NCI-H2029 (cell line): ENCODE measurements at regions not wholly inside any gene's neighbourhood (a gene's known extent, or its start where the extent isn't known, plus 50 kb on each side); places are given as distances from the start of the nearest gene placed in this dataset.

Source experiments
- DNase-seq: peaks from one replicate; lab custom pipeline; 2025; lab: John Stamatoyannopoulos, UW

- DNase-seq = no peak
Measured at GRCh38 chr11:127137771-127138280, 137.3 kb upstream of the KIRREL3 start.

- DNase-seq = no peak
Measured at GRCh38 chr11:127136438-127136837, 135.9 kb upstream of the KIRREL3 start.

- no peak for DNase-seq
Measured at GRCh38 chr11:127135256-127135655, 134.7 kb upstream of the KIRREL3 start.

DNA sequence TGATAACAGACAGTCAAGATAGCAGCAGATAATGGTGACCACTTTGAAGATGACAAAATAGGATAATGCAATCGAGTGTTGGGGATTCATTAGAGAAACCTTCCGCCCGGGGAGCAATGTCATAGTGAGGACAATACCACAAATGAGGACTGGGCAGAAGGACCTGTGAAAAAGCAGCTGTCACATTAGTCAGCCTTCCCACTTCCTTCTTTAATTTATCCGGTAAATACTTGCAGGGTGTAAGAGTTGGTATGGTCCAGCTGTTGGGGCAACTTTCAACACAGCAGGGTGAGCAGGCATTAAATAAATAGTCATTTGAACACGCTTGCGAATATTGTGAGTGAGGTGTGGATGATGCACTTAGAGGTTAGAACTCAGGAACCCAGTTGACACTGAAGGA lies 132.5 kb upstream of the KIRREL3 start:
- DNase-seq = no peak

DNA sequence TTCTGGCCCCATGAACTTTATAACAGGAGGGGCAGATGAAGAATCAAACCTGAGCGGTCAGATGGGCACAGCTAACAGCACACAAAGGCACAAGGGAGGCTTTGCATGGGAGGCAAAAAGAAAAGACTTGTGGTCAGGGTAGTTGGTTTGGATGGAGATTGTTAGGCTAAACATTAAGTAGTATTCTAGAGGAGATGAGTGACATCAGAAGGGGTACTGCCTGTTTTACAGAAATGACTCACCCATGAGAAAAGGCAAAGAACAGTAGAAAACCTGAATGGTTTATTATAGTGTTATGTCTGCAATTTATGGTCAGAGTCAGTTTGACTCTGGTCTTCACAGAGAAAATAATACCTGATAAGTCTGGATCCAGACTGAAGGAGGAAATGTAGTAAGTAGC lies 129.8 kb upstream of the KIRREL3 start:
- no peak for DNase-seq

- DNase-seq = no peak
Measured at GRCh38 chr11:127126986-127127385, 126.4 kb upstream of the KIRREL3 start.

GRCh38 chr11:127119356-127119755 lies 118.8 kb upstream of the KIRREL3 start:
- DNase-seq = no peak

DNA sequence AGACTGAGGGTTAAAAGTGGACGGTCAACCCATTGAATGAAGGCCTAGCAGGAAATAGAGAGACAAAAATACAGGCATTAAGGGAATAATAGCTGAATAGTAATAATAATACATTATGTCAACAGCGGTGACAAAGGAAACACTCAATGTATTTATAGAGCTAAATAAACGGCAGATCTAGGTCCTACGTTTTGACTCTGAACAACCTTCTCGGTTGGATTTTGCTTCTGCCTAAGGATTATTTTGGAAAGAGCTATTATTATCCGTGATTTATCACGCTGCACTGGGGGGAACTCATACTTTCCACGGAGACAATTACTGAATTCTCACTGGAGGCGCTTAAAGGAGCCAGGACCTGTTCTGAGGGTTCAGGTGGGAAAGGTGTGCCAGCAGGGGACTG lies 118.2 kb upstream of the KIRREL3 start:
- no peak for DNase-seq

DNA sequence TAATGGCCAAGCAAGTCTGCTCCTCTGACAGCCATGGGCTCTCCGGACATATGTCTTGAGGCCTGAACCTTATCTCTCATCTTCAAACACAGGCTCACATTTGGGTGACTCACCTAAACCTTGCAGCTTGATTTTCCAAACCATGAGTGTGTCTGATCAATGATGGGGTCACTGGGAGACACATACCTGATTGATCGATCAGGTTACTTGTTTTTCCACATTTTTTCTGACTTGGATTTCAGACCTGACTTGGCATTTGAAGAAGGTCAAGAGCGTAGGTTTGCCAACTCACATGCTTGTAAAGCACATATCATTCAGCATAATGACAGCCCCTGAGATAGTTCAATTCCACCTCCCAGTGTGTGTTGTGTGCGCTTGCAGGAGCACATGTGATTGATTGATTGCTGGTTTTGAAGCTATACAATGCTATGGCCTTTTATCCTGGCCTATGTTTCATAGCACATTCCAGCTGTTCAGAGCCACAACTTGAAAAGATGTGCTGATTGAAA lies 116.7 kb upstream of the KIRREL3 start:
- DNase-seq = no peak

DNA sequence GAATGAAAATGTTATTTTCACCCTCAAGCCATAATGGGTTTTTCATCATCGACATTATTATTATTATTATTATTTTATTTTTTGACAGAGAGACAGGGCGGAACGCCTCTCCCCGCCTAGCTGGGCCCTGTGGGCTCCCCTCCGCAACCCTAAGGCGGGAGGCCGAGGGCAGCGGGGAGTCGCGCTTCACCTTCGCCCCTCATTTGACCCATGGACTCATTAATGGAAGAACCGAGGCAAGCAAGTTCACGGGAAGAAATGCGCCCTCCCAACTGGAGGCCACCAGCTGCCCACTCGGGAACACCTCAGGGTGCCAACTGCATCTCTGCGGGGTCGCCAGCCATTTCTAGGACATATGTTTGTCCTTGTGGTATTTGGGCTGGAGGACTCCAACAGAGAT lies 115.3 kb upstream of the KIRREL3 start:
- DNase-seq = no peak

DNA sequence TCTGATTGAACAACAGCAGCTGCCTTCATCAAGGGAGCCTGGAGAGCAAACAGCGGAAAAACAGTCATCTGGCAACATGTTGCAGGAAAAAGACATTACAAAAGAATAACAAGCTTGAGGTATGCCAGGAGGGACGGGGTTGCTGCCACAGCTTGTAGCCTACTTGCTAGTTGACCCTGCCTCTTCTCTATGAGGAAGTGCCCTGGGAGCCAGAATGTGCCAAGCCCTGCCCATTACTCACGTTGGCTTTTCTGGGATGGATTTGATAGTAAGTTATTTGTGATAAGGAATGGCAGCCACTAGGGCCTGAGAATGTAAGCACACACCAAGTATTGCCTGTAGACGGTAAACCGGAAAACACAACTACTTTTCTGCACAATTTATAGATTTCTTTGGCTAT lies 113.5 kb upstream of the KIRREL3 start:
- peak; percentile 73 for DNase-seq

DNA sequence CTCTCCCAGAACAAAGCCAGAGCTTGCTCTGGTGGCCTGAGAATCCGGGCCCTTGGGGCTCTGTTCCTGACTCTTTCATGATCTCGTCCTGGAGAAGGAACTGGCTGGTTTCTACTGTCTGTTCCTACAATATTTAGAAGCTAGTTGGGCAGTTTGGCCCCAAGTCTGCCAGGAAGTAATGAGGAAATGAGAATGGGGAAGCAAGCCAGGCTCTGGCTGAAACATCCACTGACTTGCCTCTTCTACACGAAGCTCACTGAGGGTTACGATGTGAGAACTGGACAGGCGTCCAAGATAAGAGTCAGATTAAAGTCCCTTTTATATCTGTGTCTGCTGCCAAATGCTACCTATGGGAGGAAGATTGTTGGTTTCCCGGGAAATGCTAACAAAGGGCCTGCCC lies 110.0 kb upstream of the KIRREL3 start:
- DNase-seq = no peak

GRCh38 chr11:127109796-127110480 lies 109.4 kb upstream of the KIRREL3 start:
- DNase-seq = no peak

- no peak for DNase-seq
Measured at GRCh38 chr11:127108838-127109237, 108.3 kb upstream of the KIRREL3 start.

- DNase-seq = peak; percentile 77
Measured at GRCh38 chr11:127106938-127107337, 106.4 kb upstream of the KIRREL3 start.

DNA sequence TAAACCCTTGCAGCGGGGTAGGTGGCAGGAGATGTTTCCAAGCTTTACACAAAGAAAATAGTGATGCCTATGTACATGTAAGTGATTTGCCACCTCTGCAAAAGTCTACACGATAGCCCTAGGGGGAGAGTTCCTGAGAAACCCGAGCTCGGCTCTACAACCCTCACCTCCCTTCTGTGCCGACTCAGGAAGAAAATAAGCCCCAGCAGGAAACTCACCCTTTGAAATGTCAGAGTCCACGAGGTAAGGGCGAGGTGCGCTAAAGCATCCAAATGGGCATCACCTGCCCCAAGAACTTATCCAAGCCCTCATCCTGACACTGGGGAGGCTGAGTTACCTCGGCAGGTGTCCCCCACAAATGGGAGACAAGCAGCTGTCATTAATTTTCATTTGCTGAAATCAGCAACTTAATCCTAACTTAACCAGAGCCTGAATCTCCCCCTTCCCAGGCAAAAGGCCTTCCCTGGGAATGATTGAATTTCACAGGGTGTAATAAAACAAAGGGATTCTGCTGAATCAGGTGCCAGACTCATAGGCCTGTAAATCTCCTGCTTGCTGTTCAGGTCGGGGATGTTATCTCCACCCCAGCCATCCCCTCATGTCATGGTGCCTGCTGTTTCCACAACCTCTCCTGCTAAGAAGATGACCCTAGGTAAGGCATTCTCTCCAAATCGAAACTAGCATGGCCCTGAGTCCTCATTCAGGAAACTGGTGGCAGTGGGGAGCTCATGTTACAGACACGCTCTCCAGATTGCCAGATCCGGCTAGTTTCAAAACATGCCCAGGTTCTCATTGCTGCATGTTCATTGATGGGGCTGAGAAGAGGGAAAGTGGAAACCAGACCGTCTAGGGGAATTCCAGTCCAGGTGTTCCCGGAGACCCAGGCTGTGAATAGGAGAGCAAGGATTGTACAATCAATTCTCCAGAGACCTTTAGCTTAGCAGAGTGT lies 105.3 kb upstream of the KIRREL3 start:
- peak; percentile 97 for DNase-seq

- no peak for DNase-seq
Measured at GRCh38 chr11:127103586-127104388, 103.2 kb upstream of the KIRREL3 start.

GRCh38 chr11:127098684-127099083 lies 98.1 kb upstream of the KIRREL3 start:
- no peak for DNase-seq

- no peak for DNase-seq
Measured at GRCh38 chr11:127080735-127081134, 80.2 kb upstream of the KIRREL3 start.

DNA sequence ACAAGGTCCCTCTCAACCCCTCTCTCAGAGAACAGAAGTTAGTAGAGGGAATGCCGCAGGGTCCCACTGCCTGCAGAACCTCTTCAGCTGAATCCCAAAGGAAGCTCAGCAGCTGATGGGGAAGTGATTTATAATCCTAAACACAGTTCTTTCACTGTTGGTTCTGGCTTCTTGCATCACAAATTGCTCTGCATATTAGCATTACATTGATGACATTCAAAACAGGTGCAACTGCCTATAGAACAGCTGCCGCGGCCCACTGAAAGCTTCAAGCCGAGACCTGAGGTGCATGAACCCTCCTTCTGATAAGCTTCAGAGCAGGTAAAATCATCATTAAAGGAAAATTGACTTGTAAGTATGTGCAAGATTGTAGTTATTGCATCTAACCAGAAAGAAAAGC lies 75.2 kb upstream of the KIRREL3 start:
- no peak for DNase-seq

DNA sequence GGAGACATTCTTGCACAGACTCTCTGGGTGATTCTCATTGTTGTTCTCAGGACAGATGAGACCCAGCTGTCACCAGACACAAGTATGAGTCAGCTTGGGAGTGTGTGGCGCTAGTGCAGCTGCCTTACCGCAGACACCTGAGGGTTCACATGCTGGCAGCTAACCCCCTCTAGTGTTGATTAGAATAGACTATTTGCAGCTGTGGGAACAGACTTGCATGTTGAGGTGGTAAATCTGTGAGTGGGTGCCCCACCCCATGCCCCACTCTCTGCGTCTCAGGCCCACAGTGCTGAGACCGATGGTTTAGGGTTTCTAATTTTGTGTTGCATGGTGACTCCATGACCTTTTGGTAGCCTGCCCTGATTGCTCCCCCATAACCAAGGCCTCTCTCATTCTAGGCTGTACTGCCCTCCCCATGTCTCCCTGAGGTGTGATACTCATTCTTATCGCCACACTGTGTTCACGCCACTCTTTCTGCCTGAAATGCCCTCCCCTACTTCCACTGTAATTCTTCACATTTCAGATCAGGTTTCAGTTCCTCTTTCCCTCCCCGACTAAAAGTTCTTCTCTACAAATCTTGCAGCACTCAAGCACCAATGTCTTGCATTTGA lies 73.7 kb upstream of the KIRREL3 start:
- peak; percentile 67 for DNase-seq

DNA sequence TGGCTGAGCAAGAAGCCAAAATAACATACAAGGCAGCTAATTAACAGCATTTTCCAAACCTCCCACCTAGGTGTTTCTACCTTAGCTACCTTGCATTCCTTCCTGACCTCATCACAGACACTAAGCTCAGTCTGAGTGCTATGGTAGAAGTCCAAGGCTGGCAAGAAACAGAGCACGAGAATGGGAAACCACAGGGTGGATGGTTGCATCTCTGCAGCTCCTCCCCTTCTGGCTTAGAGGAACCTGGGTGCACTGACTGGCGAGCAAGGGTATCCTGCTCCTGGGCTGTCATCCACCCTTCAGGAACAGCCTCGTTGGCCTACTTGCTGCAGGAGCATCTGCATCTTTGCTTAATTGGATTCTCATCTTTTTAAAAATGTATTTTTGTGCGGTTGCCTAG lies 73.1 kb upstream of the KIRREL3 start:
- no peak for DNase-seq
